ENCODE measurements at regions not wholly inside any gene's neighbourhood (a gene's known extent, or its start where the extent isn't known, plus 50 kb on each side); places are given as distances from the start of the nearest gene placed in this dataset.

DNA sequence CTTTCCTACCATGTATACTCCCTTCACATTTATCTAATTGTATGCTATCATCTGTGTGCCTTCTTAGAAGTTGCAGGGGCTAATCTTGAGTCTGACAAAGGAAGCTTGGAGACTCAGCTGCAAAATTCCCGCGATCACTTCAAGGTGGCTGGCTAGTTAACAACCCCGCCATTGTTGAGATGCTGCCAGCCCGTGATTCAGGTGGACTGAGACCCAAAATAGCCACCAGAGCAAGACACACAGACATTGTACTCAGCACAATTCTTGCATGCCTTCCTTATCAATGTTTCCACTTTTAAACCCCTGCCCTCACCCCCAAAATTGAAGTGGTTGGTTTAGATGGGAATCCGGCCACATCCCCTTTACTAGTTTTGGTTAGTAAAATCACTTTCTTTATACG, 225.8 kb upstream of the ZNF717 start:
- no peak for DNase-seq

DNA sequence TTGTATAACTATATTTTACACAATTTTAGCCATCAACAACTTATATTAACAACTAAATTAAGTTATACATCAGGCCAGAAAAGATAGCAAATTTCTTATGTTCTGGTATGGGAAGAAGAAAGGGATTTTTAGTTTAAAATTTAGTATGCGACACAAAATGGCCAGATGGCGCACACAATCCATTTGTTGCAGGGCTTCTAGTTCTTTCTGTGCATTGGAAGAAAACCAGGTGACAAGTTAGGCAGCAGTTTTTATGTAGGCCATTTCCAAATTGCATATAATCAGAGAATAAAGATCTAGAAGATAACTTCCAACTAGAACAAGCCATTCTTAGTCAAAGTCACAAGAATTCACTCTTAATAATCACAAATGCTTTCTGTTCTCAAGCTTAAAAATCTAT, 230.1 kb upstream of the ZNF717 start:
- DNase-seq: no peak

DNA sequence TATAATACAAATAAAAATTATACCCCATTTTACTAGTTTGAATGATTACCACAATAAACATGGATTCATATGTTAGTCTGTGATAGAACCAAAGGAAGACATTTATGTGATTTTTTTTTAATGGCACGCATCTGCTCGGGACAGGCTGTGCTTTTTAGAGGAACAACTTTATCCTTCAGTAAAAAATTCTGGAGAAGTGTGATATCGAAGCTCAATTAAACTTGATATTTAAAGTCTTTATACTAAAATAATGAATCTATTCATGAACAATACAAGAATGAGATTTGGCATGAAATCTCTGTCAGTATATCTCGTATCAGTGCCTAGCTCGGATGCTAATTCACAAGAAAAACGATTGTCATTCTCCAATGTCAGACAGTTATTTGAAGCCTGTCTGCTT, 230.8 kb upstream of the ZNF717 start:
- no peak for DNase-seq

DNA sequence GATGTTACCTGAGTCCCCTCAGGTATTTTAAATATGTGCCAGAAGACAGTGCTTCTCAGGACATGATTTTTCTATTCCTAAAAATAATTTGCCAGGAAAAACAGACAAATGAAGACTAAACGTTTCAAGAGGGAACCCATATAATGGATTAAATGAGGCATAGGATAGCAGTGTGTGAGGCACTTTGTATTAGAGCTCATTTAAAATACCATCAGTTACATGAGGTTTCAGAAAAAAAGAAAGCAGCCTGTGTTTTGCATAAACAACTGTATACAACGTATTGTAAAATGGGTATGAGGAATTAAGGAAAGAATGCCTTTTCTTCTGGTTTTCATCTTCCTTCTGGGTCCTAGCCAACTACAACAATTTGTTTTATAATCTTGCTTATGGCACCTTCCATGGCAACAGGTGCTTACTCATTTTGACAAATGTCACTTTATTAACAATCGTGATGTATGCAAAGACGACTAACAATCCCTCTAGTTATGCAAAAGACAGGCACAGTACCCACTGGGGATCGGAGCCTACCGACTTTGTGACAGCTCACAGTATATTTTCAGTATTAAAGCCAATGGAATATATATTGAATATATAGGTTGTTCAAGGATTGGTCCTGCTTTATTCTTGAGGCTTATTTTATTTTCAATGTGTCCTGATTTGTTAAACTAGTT, 231.6 kb upstream of the ZNF717 start:
- DNase-seq: no peak

DNA sequence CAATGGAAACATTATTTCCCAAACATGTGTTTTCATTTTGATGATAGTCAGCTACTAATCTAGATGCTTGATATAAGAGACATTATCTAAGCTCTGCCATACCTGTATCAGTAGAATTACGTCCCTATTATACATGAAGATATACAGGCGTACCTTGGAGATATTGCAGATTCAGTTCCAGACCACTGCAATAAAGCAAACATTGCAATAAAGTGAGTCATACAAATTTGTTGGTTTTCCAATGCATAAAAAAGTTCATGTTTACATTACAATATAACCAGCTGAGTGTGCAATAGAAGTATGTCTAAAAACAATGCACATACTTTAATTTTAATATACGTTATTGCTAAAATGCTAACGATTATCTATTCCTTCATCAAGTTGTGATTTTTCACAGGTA, 236.0 kb upstream of the ZNF717 start:
- no peak for DNase-seq

DNA sequence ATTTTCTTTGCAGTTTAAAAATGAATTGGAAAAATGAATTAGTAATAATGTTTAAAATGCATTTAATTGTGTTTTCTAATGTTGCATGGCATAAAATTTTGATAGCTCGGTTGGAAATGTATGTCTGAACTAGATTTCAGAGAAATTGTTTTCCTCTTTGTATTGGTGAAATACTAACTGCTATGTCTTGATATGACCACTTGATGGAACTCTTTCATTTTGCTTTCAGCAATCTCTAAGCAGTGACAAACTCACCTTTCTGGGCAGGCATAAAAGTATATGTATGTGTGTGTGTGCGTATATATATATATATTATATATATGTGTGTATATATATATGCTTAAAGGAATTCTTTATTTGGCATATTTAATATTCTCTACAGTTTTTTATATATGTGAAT, 239.3 kb upstream of the ZNF717 start:
- no peak for DNase-seq

DNA sequence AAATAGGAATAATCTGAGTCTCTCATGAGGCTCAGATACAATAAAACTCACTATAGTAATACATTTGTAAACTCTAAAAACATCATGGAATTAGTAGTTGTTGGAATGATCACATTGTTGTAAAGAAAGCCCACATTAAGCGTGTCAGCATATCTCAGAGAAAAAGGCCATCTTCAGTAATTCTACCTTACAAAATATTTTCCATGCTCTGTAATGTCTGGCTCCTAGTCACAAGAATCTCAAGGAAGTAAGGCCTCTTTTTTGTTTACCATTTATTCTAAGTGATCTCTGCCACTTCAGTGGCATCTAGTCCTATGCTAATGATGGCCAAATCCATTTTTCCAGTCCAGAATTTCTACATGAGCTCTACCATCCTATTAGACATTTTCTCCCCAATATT, 240.2 kb upstream of the ZNF717 start:
- no peak for DNase-seq

DNA sequence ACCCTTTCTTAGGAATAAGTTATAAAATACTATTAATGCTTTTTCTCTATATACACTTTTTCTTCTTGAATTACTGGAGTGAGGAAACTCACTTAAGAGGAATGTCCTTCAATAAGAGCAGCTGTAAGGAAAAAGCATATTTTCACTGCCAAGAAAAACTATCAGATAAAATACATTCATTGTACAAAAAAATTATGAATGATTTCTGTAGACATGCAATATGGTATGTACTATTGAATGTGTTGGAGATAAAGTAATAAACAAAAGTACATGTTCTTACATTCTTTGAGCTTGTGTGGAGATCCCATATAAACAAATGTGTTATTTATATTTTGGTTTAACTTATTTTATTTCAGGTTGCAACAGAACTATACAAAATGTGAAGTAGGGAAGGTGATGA, 241.0 kb upstream of the ZNF717 start:
- DNase-seq: no peak

DNA sequence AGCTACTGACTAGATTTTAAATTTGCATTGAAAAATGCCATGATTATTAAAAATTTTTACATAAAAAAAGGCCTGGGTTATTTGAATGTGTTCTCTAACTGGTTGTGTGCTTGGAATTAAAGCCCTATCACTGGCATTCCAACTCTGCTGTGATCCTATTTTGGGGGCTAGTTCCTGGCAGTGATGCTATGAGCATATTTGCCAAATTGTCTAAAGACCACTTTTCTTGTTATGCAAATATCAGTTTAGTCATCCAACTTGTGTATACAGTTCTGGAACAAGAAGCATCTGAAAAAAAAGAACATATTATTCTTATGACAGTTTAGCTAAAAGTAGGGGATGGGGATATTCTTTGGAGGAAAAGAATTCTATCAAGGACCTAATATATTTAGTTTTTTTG, 243.4 kb upstream of the ZNF717 start:
- no peak for DNase-seq

DNA sequence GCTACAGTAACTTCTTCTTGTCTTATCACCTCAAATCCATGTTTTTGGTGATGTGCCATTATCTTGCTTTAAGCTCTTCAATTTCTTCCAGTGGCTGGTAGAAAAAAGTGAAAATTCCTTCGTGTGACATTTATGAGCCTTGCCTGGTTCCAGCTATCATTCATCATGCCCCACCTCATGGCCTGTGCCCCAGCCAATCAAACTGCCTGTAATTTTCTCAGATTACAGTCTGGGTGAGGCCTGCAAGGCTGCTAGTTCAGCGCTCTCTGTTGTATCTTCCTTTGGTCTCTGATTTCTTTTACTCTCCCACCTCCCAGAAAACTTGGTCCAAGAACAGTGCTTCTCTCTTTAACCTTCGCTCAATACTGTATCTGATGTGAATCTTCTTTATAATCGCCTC, 249.3 kb upstream of the ZNF717 start:
- DNase-seq: no peak

DNA sequence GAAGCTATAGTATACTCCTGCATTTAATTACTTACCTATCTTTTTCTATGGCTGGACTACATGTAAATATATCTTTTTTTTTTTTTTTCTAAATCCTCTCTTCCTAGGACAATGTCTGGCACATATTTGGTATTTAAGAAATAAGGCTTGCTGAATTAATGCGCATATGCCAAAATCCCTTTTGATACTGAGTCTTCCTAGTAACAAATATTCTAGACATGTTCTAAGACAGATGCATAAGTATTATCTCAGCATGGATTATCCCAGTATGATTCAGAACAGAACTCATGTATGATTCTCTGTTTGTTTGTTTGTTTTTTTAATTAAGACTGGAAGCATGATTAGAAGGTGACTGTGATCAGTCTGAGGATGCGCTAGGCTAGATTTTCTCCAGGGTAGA, 249.8 kb upstream of the ZNF717 start:
- no peak for DNase-seq

DNA sequence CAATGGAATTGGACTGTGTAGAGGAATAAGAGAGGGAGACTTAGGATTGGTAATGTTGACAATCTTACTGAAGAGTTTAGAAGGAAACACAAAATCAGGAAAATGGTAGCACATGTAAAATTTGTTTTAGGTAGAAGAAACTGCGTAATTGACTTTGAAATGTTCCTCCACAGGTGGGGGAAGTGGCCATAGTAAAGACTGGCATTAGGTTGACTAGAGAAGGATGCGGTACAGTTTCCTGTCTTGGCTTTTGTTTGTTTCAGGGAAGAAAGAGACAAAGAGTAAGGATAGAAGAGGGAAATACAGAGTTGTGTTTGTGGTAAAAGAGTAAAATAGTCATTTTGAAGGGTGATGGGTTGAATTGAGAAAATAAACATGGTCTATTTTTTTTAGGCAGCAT, 253.6 kb upstream of the ZNF717 start:
- no peak for DNase-seq

DNA sequence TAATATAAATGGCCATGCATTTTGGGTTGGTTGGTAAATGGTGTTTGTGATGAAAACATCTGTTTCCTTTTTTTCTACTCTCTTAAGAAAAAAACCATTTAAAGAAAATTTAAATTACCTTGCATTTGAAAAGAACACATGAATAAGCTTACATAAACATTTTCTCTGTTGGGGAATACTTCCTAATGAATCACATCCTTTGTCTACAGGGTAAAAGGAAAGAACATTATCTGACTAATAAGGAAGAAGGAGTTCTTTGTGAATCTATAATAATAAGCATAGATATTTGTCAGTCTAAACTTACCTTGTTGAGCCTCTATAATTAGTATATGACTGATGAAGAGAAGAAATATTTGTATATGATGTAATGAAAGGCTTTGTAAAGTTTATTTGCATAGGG, 254.1 kb upstream of the ZNF717 start:
- no peak for DNase-seq

DNA sequence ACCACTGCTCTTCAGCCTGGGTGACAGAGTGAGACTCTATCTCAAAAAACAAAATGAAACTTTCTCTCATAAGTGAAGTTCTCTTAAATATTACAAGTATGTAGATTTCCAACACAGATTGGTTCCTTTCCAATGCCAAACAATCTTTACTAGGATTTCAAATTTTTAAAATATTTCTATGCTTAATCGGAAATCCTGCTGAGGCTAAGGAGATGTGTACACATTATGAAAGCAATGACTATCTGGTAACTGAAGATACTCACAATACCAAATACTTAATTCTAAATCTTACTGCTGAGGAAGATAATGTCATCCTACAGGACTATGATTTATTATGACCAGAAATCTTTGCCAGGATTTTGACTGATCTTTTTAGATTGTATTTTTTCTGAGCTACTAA, 255.6 kb upstream of the ZNF717 start:
- DNase-seq: no peak

DNA sequence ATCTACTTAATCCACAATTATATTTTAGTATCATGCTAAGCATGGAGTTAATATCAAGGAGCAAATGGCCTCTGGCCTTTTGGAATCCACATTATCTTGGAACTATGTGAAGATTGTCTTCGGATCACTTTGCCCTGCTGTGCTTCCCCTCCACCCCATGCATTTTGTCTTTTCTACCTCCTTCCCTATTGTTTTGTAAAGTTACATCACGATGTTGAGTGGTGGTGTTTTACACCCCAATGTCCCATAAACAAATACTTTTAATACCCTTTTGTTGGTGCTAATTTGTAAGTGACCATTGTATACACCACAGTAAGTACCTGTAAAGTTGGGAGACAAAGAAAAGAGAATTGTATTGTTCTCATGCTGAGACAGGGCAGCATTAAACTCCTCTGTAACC, 258.4 kb upstream of the ZNF717 start:
- DNase-seq: no peak

DNA sequence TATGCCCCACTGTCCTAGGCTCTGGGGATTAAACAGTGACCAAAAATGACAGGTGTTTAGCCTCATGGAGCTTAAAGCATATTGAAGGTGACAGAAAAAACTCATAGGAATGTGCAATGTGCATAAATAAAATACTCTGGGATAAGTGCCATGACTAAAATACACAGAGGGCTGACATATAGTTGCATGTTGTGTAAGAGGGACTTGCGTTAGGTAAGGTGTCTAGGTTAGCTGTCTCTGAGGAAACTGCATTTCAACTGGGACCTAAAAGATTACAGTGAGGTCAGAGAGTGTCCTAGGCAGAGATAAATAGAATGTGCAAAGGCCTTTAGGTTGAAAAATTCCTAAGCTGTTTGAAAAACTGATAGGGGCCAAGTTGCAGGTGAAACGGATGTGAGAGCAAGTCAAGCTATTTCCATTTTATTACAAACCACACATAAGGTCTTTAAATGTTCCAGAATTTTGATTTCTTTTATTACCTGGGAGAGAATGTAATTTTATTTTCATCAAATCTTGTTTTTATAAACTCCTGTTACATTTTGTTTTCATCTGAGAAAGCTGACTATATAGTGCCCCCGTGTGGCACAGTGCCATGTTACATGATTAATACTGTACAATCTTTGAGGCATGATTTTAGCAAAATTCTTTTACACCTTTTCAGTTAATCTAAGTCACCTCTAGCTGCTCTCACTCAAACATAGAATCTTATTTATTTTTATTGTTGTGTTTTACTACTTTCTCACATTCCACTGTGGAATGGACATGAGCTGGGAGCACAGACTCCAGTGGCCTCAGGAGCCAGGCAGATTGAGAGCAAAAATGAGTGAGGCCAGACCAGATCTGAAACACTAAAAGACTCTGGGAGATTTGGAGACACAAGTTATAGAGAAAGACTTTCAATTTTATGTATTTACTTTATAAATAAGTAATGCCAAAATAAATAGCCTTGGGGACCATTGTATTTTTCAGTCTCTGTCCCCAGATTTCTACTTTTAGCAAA, 259.6 kb upstream of the ZNF717 start:
- DNase-seq: no peak

DNA sequence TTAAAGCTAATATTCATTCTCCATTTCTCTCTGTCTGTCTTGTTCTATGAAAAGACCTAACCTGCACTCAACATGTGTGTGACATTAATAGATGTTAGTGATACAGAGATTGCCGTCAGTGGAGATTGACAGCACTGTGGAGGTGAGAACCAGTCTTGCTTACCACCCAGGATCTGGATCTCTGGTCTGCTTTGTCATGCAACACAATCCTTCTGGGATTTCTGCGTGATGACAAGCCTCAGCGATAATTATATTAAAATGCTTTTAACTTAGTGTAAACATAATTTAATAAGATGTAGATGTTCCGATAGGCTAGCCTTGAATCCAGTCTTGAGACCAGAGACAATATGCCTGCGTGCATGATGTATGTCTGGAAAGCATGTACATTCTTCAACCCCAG, 262.0 kb upstream of the ZNF717 start:
- no peak for DNase-seq

DNA sequence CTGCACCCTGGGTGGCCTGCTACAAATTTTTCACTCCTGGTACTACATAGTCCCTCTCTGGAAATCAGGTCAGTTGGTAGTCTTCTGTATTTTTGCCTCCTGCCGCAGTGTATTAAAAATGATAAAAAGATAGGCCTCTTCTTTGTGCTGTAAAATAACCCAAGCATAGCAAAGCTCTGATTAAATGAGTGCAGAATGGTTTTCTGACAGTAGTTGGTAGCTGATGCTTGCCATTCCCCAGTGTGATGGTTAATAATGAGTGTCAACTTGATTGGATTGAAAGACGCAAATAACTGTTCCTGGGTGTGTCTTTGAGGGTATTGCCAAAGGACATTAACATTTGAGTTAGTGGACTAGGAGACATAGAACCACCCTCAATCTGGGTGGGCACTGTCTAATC, 264.4 kb upstream of the ZNF717 start:
- DNase-seq: no peak

DNA sequence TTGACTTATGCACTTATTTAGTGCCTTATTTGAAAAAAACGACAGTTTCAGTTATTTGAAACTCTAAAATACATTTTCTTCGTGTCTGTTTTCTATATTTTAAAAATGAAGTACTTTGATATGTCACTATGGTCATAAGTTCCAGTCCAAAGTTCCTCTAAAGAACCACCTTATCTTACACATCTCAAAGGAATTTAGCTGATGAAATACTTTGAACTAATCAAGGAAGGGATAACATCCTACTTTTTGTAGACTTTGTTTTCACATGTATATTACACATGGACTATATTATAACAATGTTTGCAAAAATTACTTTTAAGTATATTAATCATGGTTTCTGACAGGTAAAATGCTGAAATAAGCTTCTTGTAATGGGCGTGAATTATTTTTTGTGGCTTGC, 265.8 kb upstream of the ZNF717 start:
- no peak for DNase-seq

DNA sequence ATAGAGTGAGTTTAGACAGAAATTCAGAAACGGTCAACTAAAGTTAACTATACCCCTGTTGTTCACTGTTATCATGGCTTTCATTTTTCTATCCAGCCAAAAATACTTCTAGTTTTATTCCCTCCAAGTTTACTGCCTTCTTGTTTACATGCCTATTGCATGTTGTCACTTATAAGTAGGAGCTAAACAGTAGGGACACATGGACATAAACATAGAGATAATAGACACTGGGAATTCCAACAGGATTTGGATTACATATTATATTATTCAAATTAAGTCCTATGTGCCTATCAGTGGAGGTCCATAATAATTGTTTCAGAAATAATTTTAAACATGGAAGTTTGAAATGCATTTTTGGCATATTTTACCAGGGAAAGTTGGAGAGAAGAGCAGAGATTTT, 269.1 kb upstream of the ZNF717 start:
- DNase-seq: no peak

DNA sequence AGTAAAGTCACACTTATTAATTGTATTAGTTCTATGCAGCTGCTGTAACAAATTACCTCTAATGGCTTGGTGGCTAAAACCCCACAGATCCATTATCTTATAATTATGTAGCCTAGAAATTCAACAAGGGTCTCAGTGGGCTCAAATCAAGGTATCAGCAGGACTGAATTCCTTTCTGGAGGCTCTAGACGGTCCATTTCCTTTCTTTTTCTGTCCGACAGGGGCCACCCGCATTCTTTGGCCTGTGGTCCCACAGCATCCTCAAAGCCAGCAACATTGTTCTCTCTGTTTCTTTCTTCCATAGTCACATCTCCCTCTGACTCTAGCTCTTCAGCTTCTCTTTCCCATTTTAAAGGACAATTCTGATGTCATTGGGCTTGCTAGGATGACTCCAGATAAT, 276.3 kb upstream of the ZNF717 start:
- DNase-seq: no peak

DNA sequence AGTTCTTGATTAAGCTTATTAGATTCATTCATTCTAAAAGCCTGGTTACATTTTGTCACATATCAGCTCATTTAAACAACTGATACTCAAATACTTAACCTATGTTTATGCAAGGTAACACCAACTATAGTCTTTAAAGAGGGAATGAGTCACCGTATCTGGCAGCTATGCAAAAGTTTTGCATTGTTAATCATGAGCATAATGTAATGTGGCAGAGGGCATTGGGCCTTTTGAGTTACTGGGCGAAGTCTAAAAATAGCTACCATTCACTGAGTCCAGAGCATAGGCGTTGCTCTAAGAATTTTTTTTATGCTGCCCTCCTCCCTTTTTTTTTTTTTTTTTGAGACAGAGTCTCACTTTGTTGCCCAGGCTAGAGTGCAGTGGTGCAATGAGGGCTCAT, 277.7 kb upstream of the ZNF717 start:
- DNase-seq: no peak

DNA sequence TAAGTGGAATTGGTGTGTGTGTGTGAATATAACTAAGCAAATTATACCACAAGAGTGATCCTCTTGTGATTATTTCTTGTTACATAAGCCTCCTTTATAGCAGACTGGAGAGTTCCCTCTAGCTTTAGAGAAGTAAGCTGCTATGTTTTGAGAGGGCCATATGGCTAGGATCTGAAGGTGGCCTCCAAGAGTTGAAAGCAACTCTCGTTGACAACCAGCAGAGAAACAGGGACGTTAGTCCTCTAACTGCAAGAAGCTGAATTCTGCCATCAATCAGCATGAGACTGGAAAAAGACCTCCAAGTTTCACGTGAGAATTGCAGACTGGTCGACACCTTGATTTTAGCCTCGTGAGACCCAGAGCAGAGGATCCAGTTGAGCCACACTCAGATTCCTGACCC, 278.5 kb upstream of the ZNF717 start:
- DNase-seq: no peak

DNA sequence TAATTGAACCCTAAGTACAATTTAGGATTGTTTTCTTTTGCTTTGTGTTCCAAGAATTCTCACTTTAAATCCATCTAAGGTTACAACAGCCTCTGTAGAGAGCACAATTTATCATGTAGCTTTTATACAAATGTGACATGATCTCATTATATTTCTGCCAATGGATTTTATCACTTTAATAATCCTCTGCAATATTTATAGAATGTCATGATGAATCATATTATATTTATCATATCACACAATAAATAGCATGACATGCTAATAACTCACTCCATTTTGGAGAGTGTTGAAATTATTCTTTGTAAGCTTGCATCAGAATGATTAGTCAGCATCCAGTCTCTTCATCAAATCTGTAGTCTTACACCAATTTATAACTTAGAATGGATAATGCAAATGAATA, 280.6 kb upstream of the ZNF717 start:
- DNase-seq: no peak

DNA sequence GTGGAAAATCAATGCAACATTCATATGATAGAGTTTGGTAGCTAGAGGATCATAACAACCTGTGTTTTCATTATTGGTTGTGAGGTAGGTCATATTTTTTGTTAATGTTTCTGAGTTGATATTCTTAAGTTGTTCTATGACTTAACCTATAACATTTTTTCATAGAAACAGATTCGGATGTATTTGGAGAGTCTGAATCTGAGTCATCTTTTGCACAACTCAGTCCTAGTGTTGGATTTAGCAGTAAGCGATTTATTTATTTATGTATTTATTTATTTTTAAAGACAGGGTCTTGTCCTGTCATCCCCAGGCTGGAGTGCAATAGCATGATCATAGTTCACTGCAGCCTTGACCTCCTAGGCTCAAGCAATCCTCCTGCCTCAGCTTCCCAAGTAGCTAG, 292.8 kb upstream of the ZNF717 start:
- no peak for DNase-seq

All from NCI-H446 treated with DMSO at 0.1 percent for 48 hours (cell line).